Stimulated activated CD8-positive, alpha-beta memory T cell treated with anti-CD3 and anti-CD28 coated beads, Interleukin-7, amount 100 ng/mL, for 24 hours (primary cell): ENCODE measurements at regions not wholly inside any gene's neighbourhood (a gene's known extent, or its start where the extent isn't known, plus 50 kb on each side); places are given as distances from the start of the nearest gene placed in this dataset.

Experiments
- DNase-seq: peaks from one replicate; pipeline ENCODE4 v3.0.0-alpha.2; 2020; ENCODE audit warnings: low read depth

- DNase-seq, result no peak
These were observed 50.3 kb downstream of the SHANK2 start for GRCh38 chr11:71201936-71202597.

- no peak for DNase-seq
These were observed 51.1 kb downstream of the SHANK2 start for GRCh38 chr11:71201231-71201630.

- no peak for DNase-seq
These were observed 51.6 kb downstream of the SHANK2 start for GRCh38 chr11:71200761-71201160.

GRCh38 chr11:71200172-71200716 lies 52.1 kb downstream of the SHANK2 start:
- DNase-seq, result no peak

GRCh38 chr11:71199226-71199820 lies 53.1 kb downstream of the SHANK2 start:
- no peak for DNase-seq

GRCh38 chr11:71198823-71199165 lies 53.6 kb downstream of the SHANK2 start:
- DNase-seq, result no peak

- DNase-seq, result no peak
These were observed 54.1 kb downstream of the SHANK2 start for GRCh38 chr11:71198141-71198822.

GRCh38 chr11:71197096-71197495 lies 55.3 kb downstream of the SHANK2 start:
- DNase-seq, result no peak

GRCh38 chr11:71194710-71195109 lies 57.7 kb downstream of the SHANK2 start:
- no peak for DNase-seq

- DNase-seq, result no peak
These were observed 58.9 kb downstream of the SHANK2 start for GRCh38 chr11:71193431-71193830.

GRCh38 chr11:71192629-71193028 lies 59.7 kb downstream of the SHANK2 start:
- no peak for DNase-seq

- DNase-seq, result no peak
These were observed 61.2 kb downstream of the SHANK2 start for GRCh38 chr11:71191201-71191600.

GRCh38 chr11:71190551-71190950 lies 61.8 kb downstream of the SHANK2 start:
- no peak for DNase-seq

- DNase-seq, result no peak
These were observed 62.5 kb downstream of the SHANK2 start for GRCh38 chr11:71189768-71190315.

- DNase-seq, result no peak
These were observed 63.2 kb downstream of the SHANK2 start for GRCh38 chr11:71188886-71189767.

- DNase-seq, result no peak
These were observed 64.3 kb downstream of the SHANK2 start for GRCh38 chr11:71188073-71188472.

- no peak for DNase-seq
These were observed 65.6 kb downstream of the SHANK2 start for GRCh38 chr11:71186806-71187205.

GRCh38 chr11:71185411-71185810 lies 67.0 kb downstream of the SHANK2 start:
- no peak for DNase-seq

- DNase-seq, result no peak
These were observed 67.8 kb downstream of the SHANK2 start for GRCh38 chr11:71184421-71185210.

GRCh38 chr11:71183878-71184277 lies 68.5 kb downstream of the SHANK2 start:
- DNase-seq, result no peak
